ENCODE measurements at regions not wholly inside any gene's neighbourhood (a gene's known extent, or its start where the extent isn't known, plus 50 kb on each side); places are given as distances from the start of the nearest gene placed in this dataset.

DNA sequence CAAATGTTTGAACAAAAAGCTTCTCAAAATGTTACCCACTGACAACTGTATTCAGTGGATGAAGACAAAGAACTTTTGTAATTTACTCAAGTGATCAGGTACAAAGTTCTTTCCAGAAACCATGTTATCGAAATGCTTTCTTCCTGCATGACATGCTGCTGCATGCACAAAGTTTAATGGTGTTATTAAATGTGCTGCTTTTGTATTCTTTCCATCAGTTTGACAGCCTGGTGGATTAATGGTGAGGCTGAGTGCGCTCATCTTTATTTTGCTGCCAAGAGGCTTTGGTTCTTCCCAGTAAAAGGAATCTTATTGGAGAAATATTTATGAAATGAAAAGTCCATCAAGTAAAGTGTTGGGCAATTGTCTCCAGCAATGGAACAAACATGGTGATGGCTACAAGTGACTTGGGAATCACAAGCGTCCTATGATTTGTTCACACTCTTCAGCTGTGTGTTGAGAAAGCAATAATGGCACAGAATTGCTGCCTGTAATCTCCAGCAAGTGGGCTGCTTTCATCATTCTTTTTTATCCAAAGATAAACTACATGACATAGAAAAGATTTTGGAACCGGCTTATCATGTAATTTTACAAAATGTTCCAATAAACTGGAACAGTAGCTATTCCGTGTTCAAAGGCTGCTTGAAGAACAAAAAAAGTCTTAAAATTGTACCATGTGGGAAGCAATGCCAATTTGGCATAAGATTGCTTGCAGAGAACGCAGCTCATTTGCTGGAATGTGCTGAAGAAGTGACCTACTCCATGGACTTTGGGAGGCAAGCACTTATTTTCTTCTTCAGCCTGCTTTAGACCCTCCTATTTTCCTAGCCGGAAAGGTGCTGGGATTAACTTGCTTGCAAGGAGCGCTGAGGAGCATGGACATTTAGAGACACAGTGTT is 153.1 kb downstream of the HSD17B3 start:
- TF ChIP-seq CTCF (IDR thresholded peaks at IDR 0.05) (no peak), POLR2A (IDR thresholded peaks at IDR 0.05) (no peak)
